ENCODE measurements at regions not wholly inside any gene's neighbourhood (a gene's known extent, or its start where the extent isn't known, plus 50 kb on each side); places are given as distances from the start of the nearest gene placed in this dataset.

- Histone ChIP-seq H3K4me1 (ENCODE audit: control insufficient read depth, insufficient read depth, low read length) (no peaks in the 10 kb centered on the region), H3K27ac (ENCODE audit: low read length) (no peak overlapping the region), H3K9me3 (ENCODE audit: control insufficient read depth, insufficient read depth, low read depth, low read length) (no peaks in the 10 kb centered on the region), H3K36me3 (ENCODE audit: control insufficient read depth, insufficient read depth, low read length) (no peaks in the 10 kb centered on the region), H3K27me3 (ENCODE audit: control insufficient read depth, insufficient read depth, low read length) (no peaks in the 10 kb centered on the region), H3K4me3 (ENCODE audit: low read depth in 2 of 2, low read length in 2 of 2) (no peak overlapping the region)
- CTCF ChIA-PET = no interaction called here
- POLR2A ChIA-PET = no interaction called here
- TF ChIP-seq POLR2AphosphoS5 (IDR thresholded peaks at IDR 0.05; ENCODE audit: low read depth, low read length) (no peak), SIN3A (IDR thresholded peaks at IDR 0.05; ENCODE audit: borderline replicate concordance, insufficient read depth, low read depth, low read length) (no peak), CTCF (IDR thresholded peaks at IDR 0.05) (no peak), TCF7L2 (IDR thresholded peaks at IDR 0.05; ENCODE audit: low read depth, low read length) (no peak), REST (IDR thresholded peaks at IDR 0.05; ENCODE audit: insufficient read depth in 1 of 2, low read depth in 2 of 2, low read length in 1 of 2) (no peak)
- intact Hi-C loops (cut with micrococcal nuclease; ENCODE audit: unreplicated experiment) (no loop called here), in situ Hi-C loops (cut with HindIII; ENCODE audit: low pct_unique_long_range_greater_than_20kb, low sequenced_read_pairs) (no loop called here)
- ATAC-seq = no peak
- BruUV-seq (replicated peaks) = no TSS peak
- DNase-seq (ENCODE audit: low read depth, low spot score) = no peak
These were observed 1076.5 kb upstream of the FLRT2 start for GRCh38 chr14:84453307-84453950.

- ChIA-PET POLR2A (no interaction called here), CTCF (no interaction called here)
- Histone ChIP-seq H3K4me3 (ENCODE audit: low read depth in 2 of 2, low read length in 2 of 2) (no peak overlapping the region), H3K27me3 (ENCODE audit: control insufficient read depth, insufficient read depth, low read length) (no peaks in the 10 kb centered on the region), H3K36me3 (ENCODE audit: control insufficient read depth, insufficient read depth, low read length) (no peaks in the 10 kb centered on the region), H3K4me1 (ENCODE audit: control insufficient read depth, insufficient read depth, low read length) (no peaks in the 10 kb centered on the region), H3K27ac (ENCODE audit: low read length) (no peak overlapping the region), H3K9me3 (ENCODE audit: control insufficient read depth, insufficient read depth, low read depth, low read length) (no peaks in the 10 kb centered on the region)
- TF ChIP-seq POLR2AphosphoS5 (IDR thresholded peaks at IDR 0.05; ENCODE audit: low read depth, low read length) = no peak
- no peak for TF ChIP-seq CTCF (IDR thresholded peaks at IDR 0.05)
- TF ChIP-seq REST (IDR thresholded peaks at IDR 0.05; ENCODE audit: insufficient read depth in 1 of 2, low read depth in 2 of 2, low read length in 1 of 2) = no peak
- no peak for TF ChIP-seq TCF7L2 (IDR thresholded peaks at IDR 0.05; ENCODE audit: low read depth, low read length)
- in situ Hi-C loops (cut with HindIII; ENCODE audit: low pct_unique_long_range_greater_than_20kb, low sequenced_read_pairs) = no loop called here
- intact Hi-C loops (cut with micrococcal nuclease; ENCODE audit: unreplicated experiment) = no loop called here
- ATAC-seq (no peak), DNase-seq (ENCODE audit: low read depth, low spot score) (no peak)
- BruUV-seq (replicated peaks) = no TSS peak
These were observed 1075.8 kb upstream of the FLRT2 start for GRCh38 chr14:84454114-84454513.
